ENCODE measurements at regions not wholly inside any gene's neighbourhood (a gene's known extent, or its start where the extent isn't known, plus 50 kb on each side); places are given as distances from the start of the nearest gene placed in this dataset.
"Not testable (repeated sequence)": the region's sequence is repeated elsewhere in the genome, so short reads cannot be mapped to it uniquely, and the experiment has no call there.

DNA sequence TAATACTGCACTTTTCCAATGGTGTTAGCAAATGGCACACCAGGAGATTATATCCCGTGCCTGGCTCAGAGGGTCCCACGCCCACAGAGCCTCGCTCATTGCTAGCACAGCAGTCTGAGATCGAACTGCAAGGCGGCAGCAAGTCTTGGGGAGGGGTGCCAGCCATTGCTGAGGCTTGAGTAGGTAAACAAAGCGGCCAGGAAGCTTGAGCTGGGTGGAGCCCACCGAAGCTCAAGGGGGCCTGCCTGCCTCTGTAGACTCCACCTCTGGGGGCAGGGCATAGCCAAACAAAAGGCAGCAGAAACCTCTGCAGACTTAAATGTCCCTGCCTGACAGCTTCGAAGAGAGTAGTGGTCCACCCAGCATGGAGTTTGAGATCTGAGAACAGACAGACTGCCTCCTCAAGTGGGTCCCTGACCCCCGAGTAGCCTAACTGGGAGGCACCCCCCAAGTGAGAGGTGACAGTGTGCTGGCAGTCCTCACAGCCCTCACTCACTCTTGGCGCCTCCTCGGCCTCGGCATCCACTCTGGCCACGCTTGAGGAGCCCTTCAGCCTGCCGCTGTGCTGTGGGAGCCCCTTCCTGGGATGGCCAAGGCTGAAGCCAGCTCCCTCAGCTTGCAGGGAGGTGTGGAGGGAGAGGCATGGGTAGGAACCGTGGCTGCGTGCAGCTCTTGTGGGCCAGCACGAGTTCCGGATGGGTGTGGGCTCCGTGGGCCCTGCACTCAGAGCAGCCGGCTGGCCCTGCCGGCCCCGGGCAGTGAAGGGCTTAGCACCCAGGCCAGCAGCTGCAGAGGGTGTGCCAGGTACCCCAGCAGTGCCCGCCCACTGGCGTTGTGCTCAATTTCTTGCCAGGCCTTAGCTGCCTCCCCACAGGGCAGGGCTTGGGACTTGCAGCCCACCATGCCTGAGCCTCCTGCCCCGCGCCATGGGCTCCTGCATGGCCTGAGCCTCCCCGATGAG is 188.0 kb downstream of the MMUT start:
- DNase-seq: not testable (repeated sequence)

DNA sequence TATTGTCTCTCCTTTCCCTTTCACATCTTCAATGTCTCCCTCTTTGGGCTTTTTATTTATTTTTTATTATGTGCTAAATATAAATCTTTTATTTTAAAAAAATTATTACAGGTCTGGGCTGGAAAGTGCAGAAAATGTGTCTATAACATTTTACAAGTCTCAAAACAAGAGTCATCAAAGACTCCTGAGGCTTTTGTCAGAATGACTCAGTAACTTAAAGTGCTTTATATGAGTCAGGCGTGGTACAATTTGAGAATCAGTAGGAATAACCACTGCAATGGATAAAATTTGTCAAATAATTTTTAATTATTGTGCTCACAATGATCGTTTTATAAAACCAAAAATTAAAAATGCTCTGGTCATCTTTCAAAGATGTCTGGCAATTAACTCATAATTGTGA is 193.9 kb downstream of the MMUT start:
- DNase-seq: peak; percentile 1

DNA sequence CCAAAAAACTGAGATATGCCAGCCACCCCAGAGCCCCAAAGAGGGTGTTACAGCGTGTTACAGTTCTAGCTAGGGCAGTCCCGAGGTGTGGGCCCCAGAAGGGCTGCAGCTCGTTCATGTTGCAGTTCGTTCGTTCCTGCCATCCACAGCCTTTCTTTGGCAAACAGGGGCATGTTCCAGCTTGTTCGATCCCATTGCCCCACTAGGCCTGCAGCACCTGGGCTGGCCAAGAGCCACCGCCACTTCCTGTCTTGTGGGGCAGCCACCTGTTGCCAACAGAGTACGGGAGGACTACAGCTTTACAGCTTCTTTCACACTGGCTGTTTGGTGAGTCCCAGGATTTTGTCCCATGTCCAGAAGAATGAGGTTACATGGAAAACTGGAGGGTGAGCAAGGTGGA is 198.1 kb downstream of the MMUT start:
- DNase-seq: no peak

DNA sequence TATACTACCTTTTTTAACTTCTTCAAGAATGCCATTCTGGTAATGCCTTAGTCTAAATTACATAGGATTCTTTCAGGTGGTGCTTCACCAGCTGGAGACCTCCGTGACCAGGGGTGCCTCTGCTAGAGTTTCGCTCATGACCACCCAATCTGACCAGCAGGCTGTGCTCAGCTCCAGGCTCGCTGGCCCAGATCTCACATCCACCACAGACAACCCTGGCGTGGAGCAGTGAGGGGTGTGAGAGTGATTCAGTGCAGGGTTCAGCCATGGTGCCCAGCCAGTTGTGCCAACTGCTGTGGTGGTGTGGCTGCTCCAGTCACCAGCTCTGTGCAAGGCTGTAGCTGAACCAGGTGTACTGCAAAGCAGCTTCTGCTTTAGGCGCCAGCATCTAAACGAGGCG is 198.6 kb downstream of the MMUT start:
- DNase-seq: no peak

DNA sequence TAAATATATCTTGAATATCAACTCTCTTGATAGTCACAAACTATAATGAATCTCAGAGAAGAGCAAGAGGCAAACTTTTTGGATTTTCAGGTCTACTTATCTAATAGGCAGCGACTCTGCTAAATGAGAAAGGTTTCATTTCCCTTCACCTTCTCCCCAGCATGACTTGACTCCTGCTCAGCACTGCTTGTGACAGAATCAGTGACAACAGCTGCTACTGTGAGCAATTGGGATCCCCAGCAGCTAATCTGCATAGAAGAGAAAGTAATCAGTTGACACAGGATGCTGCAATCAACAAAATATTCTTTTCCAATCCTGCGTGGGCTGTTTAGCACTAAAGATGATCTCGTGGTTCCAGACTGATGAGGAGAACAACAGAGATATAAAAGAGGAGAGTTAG is 205.5 kb downstream of the MMUT start:
- no peak for DNase-seq

DNA sequence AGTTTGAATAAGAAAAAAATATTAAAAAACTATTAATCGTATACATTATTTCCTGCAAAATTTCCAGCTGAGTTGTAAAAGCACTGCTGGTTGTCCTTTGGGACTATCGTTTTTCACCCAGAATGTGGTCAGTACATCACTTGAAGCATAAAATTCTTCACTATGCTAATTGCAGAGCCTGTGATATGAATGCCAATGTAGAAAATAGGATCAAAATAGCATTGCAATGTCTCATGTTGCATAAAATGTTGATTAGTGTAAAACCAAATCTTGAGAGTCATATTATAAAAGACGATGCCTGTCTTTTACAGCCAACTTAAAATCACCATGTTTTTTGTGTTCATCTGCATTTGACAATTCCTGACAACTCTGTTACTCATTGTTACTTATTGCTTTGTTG is 207.7 kb downstream of the MMUT start:
- no peak for DNase-seq

DNA sequence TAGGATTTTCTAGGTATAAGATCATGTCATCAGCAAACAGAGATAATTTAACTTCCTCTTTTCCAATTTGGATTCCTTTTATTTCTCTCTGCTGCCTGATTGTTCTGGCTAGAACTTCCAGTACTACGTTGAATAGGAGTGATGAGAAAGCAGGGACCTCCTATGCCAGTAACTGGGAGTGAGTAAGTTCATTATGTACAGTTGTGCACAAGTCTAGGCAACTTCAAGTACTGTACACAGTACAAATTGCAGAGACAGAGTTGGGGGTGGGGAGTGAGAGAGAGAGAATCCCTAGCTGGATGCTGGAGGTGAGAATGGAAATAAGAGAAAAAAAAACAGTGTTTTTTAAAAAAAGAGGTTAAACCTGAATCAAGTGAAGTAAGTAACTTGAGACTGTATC is 210.2 kb downstream of the MMUT start:
- no peak for DNase-seq

DNA sequence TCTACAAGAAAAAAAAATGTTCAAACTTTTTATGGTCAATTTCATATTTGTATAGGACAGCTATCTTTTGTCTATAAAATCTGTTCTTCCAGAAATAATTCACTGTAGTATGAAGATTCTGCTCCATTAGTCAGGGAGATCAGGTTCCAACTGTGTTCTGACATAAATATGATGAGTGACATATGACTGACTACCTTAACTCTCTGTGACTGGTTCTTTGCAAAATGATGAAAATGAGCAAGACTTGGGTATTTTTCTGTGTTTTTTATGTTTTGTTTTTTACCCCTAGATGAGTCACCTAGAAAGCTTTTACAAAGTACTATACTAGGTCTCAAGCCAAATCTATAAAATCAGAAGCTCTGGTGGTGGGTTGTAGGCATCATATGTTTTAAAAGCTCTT is 229.6 kb downstream of the MMUT start:
- DNase-seq: no peak

DNA sequence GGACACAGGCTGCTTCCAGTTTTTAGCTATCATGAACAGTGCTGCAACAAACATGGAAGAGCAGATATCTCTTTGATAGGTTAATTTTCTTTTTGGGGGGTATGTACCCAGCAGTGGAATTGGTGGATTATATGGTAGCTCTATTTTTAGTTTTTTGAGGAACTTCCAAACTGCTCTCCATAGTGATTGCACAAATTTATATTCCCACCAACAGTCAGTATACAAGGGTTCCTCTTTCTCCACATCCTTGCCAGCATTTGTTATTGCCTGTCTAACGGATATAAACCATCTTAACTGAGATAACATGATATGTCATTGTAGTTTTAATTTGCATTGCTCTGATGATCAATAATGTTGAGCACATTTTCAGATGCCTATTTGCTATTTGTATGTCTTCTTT is 237.6 kb downstream of the MMUT start:
- no peak for DNase-seq

DNA sequence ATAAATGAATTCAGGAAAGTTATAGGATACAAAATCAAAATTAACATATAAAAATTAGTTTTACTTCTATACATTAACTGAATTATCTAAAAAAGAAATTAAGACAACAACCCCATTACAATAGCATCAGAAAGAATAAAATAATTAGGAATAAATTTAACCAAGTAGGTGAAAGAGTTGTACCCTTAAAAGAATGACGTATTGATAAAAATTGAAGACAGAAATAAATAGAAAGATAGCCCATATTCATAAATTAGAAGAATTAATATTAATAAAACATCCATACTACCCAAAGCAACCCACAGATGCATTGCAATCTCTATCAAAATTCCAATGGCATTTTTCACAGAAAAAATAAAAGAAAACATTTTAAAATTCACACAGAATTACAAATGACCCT is 242.8 kb downstream of the MMUT start:
- DNase-seq: no peak

DNA sequence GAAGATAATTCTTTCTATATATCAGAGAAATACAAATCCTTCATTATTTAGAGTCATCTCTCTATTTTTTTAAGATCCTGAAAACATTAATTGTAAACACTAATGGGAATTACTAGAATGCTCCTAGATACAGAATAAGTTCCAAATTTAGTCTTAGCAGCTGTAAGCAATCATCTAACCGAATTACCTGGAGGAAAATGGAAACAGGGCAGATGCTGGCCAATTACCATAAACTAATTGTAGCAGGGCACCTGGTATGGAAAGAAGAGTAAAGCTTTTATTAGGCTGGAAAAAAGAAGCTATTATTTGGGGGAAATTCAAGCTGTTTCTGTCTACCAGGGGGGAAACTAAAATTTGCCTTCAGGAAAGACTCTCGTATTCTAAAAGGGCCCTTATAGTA is 257.5 kb downstream of the MMUT start:
- DNase-seq: no peak

DNA sequence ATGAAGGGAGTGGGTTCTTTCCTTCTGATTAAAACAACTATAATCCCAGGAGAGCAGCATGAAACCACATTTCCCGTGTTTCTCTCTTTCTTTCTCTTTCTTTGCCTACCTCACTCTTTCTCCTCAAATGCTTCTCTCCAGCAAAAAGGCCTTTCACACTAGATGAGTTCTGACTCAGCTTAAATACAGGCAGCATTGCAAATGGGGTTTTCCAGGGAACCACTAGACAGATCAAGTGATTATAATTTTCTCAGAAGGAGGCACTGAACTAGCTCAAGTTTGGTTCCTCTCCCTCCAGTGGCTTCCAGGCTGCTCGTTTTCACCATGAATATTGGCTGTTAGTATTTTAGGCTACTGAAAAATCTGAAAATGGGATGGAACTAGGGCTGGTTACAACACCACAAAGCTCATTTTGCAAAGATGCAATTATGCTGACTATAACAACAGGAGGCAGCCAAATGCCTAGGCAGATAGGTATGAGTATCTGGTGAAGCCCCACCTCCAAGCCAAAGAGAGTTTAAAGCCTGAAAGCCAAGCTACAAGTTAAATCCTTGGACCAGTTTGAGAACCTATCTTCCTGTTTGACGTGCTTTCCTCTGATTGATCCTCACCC is 260.0 kb downstream of the MMUT start:
- DNase-seq: no peak

DNA sequence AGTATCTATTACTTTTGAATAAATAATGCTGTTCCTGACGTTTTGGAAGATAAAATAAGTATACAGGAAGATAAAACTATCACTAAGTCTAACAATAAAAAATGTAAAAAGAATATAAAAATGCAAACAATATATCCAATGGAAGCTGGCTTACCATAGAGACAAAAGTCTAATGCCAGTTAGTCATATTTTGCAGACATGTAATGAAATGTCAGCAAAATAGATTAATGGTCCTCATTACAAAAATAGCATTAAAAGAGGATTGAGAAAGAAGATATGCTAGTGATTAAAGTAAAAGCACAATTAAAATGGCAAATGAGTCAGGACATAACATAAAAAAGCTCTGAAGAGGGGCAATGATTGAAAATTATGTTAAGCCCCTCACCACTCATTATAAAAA is 265.0 kb downstream of the MMUT start:
- no peak for DNase-seq

DNA sequence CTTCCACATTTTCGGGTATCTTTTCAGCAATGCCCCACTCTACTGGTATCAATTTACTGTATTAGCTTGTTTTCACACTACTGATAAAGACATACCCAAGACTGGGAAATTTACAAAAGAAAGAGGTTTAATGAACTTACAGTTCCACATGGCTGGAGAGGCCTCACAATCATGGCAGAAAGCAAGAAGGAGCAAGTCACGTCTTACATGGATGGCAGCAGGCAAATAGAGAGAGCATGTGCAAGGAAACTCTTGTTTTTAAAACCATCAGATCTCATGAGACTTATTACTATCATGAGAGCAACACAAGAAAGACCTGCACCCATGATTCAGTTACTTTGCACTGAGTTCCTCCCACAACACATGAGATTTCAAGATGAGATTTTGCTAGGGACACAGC is 300.7 kb downstream of the MMUT start:
- DNase-seq: not testable (repeated sequence)

DNA sequence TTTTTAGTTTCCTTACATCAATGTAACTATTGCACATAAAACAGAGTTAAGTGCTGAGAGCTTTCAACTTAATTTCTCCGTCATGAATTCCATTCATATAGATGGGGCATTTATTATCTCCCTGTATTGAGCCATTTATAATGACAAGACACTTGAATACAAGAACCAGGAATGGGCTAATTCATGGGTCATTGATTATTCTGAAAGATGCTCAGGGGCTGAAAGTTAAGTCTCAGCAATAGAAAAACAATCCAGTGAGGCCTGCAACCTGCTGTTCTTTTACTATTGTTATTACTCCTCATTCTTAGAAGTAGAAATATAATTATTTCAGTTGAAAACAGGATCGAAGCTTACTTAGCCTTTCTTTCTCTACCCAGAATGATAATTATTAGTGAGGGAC is 307.7 kb downstream of the MMUT start:
- DNase-seq: no peak

DNA sequence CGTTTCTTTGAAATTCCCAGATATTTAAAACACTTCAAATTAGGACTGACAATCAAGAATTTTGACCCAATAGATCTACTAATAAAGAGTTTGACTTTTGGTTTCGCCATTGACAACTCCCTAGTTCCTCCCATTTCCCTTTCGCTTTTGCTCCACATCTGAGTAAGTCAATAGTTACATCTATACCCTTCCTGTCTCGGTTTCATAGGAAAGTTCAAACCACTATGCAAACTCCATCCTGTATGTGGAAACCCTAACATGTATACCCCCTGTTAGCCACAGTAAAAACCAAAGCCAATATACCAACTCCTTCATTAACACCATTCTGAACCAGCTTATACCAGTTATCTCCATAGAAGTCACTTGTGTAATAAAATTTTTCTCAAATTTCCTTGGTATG is 311.1 kb downstream of the MMUT start:
- no peak for DNase-seq

DNA sequence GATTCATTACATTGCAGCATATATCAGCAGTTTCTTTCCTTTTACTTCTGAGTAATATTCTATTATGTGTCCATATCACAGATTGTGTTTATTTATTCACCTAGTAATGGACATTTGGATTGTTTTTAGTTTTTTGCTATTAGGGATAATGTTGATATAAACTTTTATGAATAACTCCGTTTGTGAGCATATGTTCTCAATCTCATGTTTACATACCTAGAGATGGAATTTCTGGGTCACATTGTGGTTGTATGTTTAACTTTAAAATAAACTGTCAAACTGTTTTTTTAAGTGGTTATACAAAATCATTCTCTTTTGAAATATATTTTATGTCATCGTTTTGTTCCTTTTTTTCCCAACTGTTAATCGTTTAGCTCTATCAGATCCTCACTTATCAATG is 311.6 kb downstream of the MMUT start:
- no peak for DNase-seq

DNA sequence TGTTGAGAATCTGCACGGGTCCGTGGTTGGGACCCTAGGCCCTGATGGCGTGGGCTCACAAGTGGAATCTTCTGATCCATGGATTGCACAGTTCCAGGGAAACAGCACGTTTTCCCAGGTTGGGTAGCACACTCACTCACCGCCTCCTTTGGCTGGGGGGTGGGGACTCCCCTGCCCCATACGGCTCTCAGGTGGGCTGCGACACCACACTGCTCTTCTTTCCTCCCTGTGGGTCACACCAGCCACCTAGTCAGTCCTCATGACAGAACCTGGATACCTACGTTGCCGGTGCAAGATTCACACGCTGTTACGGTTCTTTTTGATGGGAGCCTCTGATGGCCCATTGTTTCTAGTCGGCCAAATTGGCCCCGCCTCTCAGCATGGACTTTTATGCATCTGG is 312.0 kb downstream of the MMUT start:
- DNase-seq: no peak

DNA sequence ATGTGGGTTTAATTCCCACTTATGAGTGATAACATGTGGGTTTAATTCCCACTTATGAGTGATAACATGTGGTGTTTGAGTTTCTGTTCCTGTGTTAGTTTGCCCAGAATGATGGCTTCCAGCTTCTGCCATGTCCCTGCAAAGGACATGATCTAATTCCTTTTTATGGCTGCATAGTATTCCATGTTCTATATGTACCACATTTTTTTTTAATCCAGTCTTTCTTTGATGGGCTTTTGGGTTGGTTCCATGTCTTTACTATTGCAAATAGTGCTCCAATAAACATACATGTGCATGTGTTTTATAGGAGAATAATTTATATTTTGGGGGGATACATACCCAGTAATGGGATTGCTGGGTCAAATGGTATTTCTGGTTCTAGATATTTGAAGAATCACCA is 317.8 kb downstream of the MMUT start:
- DNase-seq: no peak

DNA sequence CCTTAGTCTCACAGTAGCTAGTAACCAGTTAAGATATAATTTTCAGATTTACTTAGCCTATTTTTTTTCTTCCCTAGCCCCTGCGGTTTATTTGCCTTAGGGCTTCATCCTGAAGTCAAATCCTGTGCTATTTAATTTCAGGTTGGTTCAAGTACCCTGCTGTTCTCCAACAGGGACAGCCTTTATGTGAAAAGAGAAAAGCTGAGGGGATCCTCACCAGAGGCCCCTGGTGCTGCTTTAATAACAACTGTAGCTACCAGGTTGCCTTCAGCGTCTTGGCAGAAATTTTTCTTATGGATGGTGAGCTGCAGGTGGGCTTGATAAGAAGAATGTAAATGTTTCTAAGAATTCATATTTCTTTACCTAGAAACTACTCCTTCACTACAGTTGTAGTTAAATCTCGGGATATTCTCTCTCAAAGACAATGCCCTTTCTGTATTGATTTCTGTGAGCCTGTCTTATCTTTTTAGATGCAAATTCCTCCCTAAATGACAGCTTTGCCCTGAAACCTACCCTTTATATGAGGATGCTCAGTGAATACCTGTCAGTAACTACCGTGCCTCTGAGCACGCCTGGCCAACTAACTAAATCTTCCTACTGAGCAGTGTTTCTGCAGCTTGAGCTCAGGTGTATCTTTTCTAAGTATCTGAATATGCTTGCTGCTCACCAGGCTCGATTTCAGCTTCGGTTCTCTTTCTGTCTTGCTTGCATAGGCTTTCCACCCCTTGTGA is 320.5 kb downstream of the MMUT start:
- DNase-seq: no peak

DNA sequence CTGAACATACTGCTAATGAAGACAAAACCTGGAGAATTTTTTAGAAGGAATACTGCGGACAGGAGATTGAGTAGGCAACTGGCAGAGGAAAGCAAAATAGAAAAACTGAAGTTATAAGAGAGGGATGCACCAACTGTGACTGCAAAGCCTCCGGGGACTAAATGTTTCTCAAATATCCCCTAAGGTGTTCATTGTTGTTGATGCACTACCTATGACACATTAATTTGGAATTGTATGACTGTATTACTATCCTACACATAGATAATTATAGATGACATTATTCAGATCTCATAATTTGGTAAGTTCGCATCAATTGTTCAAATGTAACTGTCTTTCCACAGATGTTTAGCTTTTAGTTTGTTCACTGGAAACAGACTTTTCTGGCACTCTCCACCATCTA is 341.1 kb downstream of the MMUT start:
- DNase-seq: no peak

DNA sequence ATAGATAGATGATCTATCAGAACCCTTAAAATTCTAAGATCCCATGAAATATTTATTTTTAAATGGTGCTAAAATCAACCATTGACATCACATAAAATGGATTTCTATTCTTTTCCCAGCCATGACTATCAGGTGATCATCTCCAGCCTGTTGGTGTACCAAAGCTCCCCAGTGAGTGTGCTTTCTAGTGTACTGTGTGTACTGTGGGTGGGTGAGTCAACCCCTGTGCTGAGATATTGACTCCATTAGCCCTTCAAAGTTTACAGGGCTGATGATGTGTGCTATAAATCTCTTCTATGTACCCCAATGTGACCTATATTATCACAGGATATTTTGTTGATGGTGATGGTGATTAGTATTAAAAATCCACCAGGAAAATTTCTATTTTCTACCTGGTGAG is 344.6 kb downstream of the MMUT start:
- DNase-seq: no peak

DNA sequence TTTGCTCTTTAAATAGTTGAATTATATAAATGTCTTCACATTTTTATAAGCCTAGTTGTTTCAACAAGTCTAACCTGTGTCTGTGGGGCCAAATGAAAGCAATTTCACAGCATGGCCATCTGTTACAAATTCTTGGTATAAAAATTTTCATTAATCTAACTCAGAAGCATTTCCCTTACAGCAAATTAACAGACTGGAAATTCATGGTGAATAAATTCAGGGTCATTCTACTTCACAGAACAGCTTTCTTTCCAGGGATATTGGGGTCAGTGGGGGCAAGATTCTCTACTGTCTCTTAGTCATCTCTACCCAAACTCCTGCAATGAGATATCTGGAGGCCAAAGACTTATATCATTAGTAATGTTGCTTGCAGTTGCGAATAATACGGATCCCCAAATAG is 352.1 kb downstream of the MMUT start:
- DNase-seq: no peak

DNA sequence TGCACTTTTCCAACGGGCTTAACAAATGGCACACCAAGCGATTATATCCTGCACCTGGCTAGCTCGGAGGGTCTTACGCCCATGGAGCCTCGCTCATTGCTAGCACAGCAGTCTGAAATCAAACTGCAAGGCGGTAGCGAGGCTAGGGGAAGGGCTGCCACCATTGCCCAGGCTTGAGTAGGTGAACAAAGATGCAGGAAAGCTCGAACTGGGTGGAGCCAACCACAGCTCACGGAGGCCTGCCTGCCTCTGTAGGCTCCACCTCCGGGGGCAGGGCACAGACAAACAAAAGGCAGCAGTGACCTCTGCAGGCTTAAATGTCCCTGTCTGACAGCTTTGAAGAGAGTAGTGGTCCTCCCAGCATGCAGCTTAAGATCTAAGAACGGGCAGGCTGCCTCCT is 365.4 kb downstream of the MMUT start:
- not testable (repeated sequence) for DNase-seq
